WTC11 (cell line): ENCODE measurements at regions not wholly inside any gene's neighbourhood (a gene's known extent, or its start where the extent isn't known, plus 50 kb on each side); places are given as distances from the start of the nearest gene placed in this dataset.

Experiments
- ATAC-seq: fragments of 200-7000 bp; cut with Tn5 transposase; 2 replicates; pipeline ENCODE4 v1.10.0; 2021; ENCODE audit warnings: mild to moderate bottlenecking, moderate library complexity
- CTCF ChIA-PET: fragments of 300-600 bp; sonication (Branson Sonifier 250); formaldehyde crosslinking; loops from one replicate; lab custom pipeline; 2021; ENCODE audit warnings: antibody characterized with exemption; lab: Charles Lee
- POLR2A ChIA-PET: fragments of 350-600 bp; sonication (Branson Sonifier 250); formaldehyde crosslinking; loops from one replicate; lab custom pipeline; 2021; ENCODE audit warnings: antibody characterized with exemption; lab: Charles Lee
- DNase-seq: peaks from one replicate; pipeline ENCODE4 v3.0.0; 2021; ENCODE audit warnings: low spot score
- H3K27ac Mint-ChIP-seq: 2 replicates; pipeline ENCODE4 v1.8.0; 2021; ENCODE audit warnings: mixed read lengths
- H3K27me3 Mint-ChIP-seq: 2 replicates; pipeline ENCODE4 v1.8.0; 2021; ENCODE audit warnings: low read depth, mild to moderate bottlenecking, moderate library complexity, mixed read lengths
- H3K36me3 Mint-ChIP-seq: 2 replicates; pipeline ENCODE4 v1.8.0; 2021; ENCODE audit warnings: mixed read lengths
- H3K4me1 Mint-ChIP-seq: 2 replicates; pipeline ENCODE4 v1.8.0; 2022; ENCODE audit warnings: mixed read lengths
- H3K4me3 Mint-ChIP-seq: 2 replicates; pipeline ENCODE4 v1.8.0; 2021; ENCODE audit warnings: mild to moderate bottlenecking, moderate library complexity, mixed read lengths
- H3K9me3 Mint-ChIP-seq: 2 replicates; pipeline ENCODE4 v1.8.0; 2021; ENCODE audit warnings: mixed read lengths
- ATF1 ChIP-seq: sonication (generic); formaldehyde crosslinking; IDR thresholded peaks from 2 replicates; pipeline ENCODE4 v1.8.1; 2023; ENCODE audit warnings: mild to moderate bottlenecking, moderate library complexity, missing genetic modification reagents
- IRF2 ChIP-seq: sonication (generic); formaldehyde crosslinking; IDR thresholded peaks from 2 replicates; pipeline ENCODE4 v1.8.0; 2022; ENCODE audit warnings: low read depth, missing genetic modification reagents, borderline replicate concordance
- MYBL2 ChIP-seq: sonication (generic); formaldehyde crosslinking; IDR thresholded peaks from 2 replicates; pipeline ENCODE4 v1.8.1; 2023; ENCODE audit warnings: mild to moderate bottlenecking, moderate library complexity, missing genetic modification reagents
- NR3C1 ChIP-seq: sonication (generic); formaldehyde crosslinking; conservative IDR thresholded peaks from 2 replicates; pipeline ENCODE4 v1.8.1; 2023; ENCODE audit warnings: low read depth, mild to moderate bottlenecking, missing genetic modification reagents
- SMAD4 ChIP-seq: sonication (generic); formaldehyde crosslinking; IDR thresholded peaks from 2 replicates; pipeline ENCODE4 v1.8.0; 2022; ENCODE audit warnings: mild to moderate bottlenecking, missing genetic modification reagents
- SOX15 ChIP-seq: fragments of 250-450 bp; sonication (Bioruptor Pico); IDR thresholded peaks from 2 replicates; pipeline ENCODE4 v1.9.0; 2021; ENCODE audit warnings: mild to moderate bottlenecking
- ZBTB21 ChIP-seq: sonication (generic); formaldehyde crosslinking; IDR thresholded peaks from 2 replicates; pipeline ENCODE4 v1.8.1; 2023; ENCODE audit warnings: mild to moderate bottlenecking, missing genetic modification reagents, borderline replicate concordance
- ZNF232 ChIP-seq: sonication (generic); formaldehyde crosslinking; IDR thresholded peaks from 2 replicates; pipeline ENCODE4 v1.8.0; 2022; ENCODE audit warnings: mild to moderate bottlenecking, missing genetic modification reagents
- ZNF396 ChIP-seq: fragments of 250-450 bp; sonication (Bioruptor Pico); IDR thresholded peaks from 2 replicates; pipeline ENCODE4 v1.8.0; 2021; ENCODE audit warnings: mild to moderate bottlenecking, moderate library complexity, borderline replicate concordance
- TF ChIP-seq, protein P1 (sequence below): sonication (generic); formaldehyde crosslinking; IDR thresholded peaks from 2 replicates; pipeline ENCODE4 v1.8.0; 2022; ENCODE audit warnings: mild to moderate bottlenecking, missing genetic modification reagents
- TF ChIP-seq, protein P2 (sequence below): sonication (generic); formaldehyde crosslinking; IDR thresholded peaks from 2 replicates; pipeline ENCODE4 v1.8.0; 2022; ENCODE audit warnings: missing genetic modification reagents
- TF ChIP-seq, protein P3 (sequence below): sonication (generic); formaldehyde crosslinking; IDR thresholded peaks from 2 replicates; pipeline ENCODE4 v1.8.1; 2023; ENCODE audit warnings: mild to moderate bottlenecking, missing genetic modification reagents
- TF ChIP-seq, protein P4 (sequence below): sonication (generic); formaldehyde crosslinking; IDR thresholded peaks from 2 replicates; pipeline ENCODE4 v1.8.1; 2022; ENCODE audit warnings: mild to moderate bottlenecking, moderate library complexity, missing genetic modification reagents
- TF ChIP-seq, protein P5 (sequence below): fragments of 250-450 bp; sonication (Bioruptor Pico); IDR thresholded peaks from 2 replicates; pipeline ENCODE4 v2.1.2; 2022; ENCODE audit warnings: mild to moderate bottlenecking, moderate library complexity
- TF ChIP-seq, protein P6 (sequence below): fragments of 250-450 bp; sonication (Bioruptor Pico); IDR thresholded peaks from 2 replicates; pipeline ENCODE4 v1.9.0; 2021; ENCODE audit warnings: moderate library complexity, mild to moderate bottlenecking, inconsistent platforms, borderline replicate concordance
- TF ChIP-seq, protein P7 (sequence below): fragments of 250-450 bp; sonication (Bioruptor Pico); conservative IDR thresholded peaks from 2 replicates; pipeline ENCODE4 v1.9.0; 2021; ENCODE audit warnings: mild to moderate bottlenecking

DNA sequence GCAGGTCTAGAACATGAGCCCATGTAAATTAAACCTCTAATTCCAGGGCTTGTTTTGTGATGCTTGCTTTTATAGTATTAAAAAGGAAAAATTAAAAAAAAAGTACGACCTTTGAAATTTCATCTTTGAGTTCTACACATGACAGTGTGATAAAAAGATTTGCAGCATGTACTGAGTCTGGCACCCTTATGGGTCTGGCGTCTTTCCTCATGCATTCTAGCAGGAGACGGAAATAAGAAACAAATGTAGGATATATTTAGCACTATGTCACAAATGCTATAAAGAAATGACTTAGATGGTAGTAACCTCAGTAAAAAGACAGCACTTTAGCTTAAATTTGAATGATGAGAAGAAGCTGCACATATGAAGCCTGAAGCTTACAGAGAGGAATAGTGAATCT lies 1474.3 kb upstream of the CDH6 start:
- H3K27me3 Mint-ChIP-seq = no peaks in the 10 kb centered on the region; the same call in 1 of the 2 replicates
- ATAC-seq = no peak
- POLR2A ChIA-PET = no interaction called here
- TF ChIP-seq SOX15 (CRISPR knock-in tag) = no peak
- TF ChIP-seq, protein P1, sequence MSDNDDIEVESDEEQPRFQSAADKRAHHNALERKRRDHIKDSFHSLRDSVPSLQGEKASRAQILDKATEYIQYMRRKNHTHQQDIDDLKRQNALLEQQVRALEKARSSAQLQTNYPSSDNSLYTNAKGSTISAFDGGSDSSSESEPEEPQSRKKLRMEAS (CRISPR knock-in tag) = no peak
- TF ChIP-seq ZNF232 = no peak
- TF ChIP-seq ATF1 = no peak
- no peak for TF ChIP-seq ZBTB21
- TF ChIP-seq, protein P2, sequence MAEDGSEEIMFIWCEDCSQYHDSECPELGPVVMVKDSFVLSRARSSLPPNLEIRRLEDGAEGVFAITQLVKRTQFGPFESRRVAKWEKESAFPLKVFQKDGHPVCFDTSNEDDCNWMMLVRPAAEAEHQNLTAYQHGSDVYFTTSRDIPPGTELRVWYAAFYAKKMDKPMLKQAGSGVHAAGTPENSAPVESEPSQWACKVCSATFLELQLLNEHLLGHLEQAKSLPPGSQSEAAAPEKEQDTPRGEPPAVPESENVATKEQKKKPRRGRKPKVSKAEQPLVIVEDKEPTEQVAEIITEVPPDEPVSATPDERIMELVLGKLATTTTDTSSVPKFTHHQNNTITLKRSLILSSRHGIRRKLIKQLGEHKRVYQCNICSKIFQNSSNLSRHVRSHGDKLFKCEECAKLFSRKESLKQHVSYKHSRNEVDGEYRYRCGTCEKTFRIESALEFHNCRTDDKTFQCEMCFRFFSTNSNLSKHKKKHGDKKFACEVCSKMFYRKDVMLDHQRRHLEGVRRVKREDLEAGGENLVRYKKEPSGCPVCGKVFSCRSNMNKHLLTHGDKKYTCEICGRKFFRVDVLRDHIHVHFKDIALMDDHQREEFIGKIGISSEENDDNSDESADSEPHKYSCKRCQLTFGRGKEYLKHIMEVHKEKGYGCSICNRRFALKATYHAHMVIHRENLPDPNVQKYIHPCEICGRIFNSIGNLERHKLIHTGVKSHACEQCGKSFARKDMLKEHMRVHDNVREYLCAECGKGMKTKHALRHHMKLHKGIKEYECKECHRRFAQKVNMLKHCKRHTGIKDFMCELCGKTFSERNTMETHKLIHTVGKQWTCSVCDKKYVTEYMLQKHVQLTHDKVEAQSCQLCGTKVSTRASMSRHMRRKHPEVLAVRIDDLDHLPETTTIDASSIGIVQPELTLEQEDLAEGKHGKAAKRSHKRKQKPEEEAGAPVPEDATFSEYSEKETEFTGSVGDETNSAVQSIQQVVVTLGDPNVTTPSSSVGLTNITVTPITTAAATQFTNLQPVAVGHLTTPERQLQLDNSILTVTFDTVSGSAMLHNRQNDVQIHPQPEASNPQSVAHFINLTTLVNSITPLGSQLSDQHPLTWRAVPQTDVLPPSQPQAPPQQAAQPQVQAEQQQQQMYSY = no peak
- TF ChIP-seq MYBL2 (CRISPR knock-in tag) = no peak
- TF ChIP-seq, protein P3, sequence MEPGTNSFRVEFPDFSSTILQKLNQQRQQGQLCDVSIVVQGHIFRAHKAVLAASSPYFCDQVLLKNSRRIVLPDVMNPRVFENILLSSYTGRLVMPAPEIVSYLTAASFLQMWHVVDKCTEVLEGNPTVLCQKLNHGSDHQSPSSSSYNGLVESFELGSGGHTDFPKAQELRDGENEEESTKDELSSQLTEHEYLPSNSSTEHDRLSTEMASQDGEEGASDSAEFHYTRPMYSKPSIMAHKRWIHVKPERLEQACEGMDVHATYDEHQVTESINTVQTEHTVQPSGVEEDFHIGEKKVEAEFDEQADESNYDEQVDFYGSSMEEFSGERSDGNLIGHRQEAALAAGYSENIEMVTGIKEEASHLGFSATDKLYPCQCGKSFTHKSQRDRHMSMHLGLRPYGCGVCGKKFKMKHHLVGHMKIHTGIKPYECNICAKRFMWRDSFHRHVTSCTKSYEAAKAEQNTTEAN (CRISPR knock-in tag) = no peak
- TF ChIP-seq, protein P4, sequence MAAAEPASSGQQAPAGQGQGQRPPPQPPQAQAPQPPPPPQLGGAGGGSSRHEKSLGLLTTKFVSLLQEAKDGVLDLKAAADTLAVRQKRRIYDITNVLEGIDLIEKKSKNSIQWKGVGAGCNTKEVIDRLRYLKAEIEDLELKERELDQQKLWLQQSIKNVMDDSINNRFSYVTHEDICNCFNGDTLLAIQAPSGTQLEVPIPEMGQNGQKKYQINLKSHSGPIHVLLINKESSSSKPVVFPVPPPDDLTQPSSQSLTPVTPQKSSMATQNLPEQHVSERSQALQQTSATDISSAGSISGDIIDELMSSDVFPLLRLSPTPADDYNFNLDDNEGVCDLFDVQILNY (CRISPR knock-in tag) = no peak
- TF ChIP-seq, protein P5, sequence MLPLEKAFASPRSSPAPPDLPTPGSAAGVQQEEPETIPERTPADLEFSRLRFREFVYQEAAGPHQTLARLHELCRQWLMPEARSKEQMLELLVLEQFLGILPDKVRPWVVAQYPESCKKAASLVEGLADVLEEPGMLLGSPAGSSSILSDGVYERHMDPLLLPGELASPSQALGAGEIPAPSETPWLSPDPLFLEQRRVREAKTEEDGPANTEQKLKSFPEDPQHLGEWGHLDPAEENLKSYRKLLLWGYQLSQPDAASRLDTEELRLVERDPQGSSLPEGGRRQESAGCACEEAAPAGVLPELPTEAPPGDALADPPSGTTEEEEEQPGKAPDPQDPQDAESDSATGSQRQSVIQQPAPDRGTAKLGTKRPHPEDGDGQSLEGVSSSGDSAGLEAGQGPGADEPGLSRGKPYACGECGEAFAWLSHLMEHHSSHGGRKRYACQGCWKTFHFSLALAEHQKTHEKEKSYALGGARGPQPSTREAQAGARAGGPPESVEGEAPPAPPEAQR (CRISPR knock-in tag) = no peak
- no peak for TF ChIP-seq SMAD4 (CRISPR knock-in tag)
- TF ChIP-seq, protein P6, sequence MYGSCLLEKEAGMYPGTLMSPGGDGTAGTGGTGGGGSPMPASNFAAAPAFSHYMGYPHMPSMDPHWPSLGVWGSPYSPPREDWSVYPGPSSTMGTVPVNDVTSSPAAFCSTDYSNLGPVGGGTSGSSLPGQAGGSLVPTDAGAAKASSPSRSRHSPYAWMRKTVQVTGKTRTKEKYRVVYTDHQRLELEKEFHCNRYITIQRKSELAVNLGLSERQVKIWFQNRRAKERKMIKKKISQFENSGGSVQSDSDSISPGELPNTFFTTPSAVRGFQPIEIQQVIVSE (CRISPR knock-in tag) = no peak
- TF ChIP-seq IRF2 = no peak
- TF ChIP-seq ZNF396 (CRISPR knock-in tag) = no peak
- TF ChIP-seq, protein P7, sequence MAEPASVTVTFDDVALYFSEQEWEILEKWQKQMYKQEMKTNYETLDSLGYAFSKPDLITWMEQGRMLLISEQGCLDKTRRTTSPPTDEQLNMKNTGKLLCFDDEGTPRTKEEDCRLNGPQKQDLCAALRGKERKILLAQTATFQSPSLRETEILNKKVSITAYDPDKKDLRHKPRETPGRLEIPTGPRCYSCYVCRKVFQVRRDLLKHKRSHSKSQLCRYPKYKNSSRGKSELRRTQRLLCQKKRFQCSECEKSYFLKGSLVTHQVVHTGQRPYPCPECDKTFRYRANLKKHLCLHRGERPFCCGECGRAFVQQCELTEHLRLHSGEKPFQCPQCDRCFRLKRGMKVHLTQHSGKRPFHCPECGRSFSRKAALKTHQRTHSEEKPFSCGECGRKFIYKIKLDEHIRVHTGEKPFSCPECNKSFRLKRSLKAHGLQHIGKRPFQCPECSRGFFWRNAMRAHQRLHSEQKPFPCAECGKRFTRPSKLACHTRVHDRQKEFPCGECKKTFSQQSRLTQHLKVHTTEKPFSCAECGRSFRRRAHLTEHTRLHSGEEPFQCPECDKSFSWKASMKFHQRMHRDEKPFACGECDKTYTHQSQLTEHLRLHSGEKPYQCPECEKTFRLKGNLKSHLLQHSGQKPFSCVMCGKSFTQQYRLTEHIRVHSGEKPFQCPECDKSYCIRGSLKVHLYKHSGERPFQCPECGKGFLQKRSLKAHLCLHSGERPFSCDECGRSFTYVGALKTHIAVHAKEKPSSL (CRISPR knock-in tag) = no peak
- no peak for TF ChIP-seq NR3C1 (CRISPR knock-in tag)
- no peak for DNase-seq
- H3K27ac Mint-ChIP-seq = no peak overlapping the region
- H3K4me3 Mint-ChIP-seq = no peak overlapping the region
- H3K4me1 Mint-ChIP-seq = no peaks in the 10 kb centered on the region
- no peaks in the 10 kb centered on the region for H3K36me3 Mint-ChIP-seq
- H3K9me3 Mint-ChIP-seq = no peaks in the 10 kb centered on the region
- CTCF ChIA-PET = no interaction called here

DNA sequence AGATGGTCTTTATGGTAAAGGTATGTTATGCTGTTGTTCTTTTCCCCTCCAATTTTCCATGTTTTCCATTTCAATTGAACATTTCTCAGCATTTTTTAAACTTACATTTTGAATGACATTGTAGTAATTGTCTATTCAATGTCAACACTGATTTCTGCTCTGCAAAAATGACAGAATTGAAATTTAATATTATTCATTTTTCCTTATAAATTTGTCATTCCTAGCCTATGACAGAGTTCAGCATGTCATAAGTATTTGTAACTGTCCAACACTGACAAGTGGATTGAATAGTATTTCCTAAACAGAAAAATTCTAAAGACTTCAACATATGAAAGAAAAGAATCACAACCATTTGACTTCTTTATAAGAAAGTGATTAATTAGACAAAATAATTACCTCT lies 1478.3 kb upstream of the CDH6 start:
- no peaks in the 10 kb centered on the region for H3K4me1 Mint-ChIP-seq
- no peaks in the 10 kb centered on the region for H3K36me3 Mint-ChIP-seq
- ATAC-seq = no peak
- no peaks in the 10 kb centered on the region; the same call in 1 of the 2 replicates for H3K27me3 Mint-ChIP-seq
- H3K4me3 Mint-ChIP-seq = no peak overlapping the region
- H3K27ac Mint-ChIP-seq = no peak overlapping the region
- TF ChIP-seq, protein P5 (CRISPR knock-in tag) = no peak
- TF ChIP-seq, all 79 proteins: peak for 0
- H3K9me3 Mint-ChIP-seq = no peaks in the 10 kb centered on the region
- ChIA-PET CTCF (no interaction called here), POLR2A (no interaction called here)
- DNase-seq = no peak
